ENCODE measurements at regions not wholly inside any gene's neighbourhood (a gene's known extent, or its start where the extent isn't known, plus 50 kb on each side); places are given as distances from the start of the nearest gene placed in this dataset.

- TF ChIP-seq POLR2A (IDR thresholded peaks at IDR 0.05) (no peak), CTCF (IDR thresholded peaks at IDR 0.05) (no peak)
Observed at GRCh38 chr18:76578571-76579300, 83.7 kb upstream of the ZNF516 start.

Measured in Peyer's patch (tissue), 4 donors.